GM18508 (cell line): ENCODE measurements at regions not wholly inside any gene's neighbourhood (a gene's known extent, or its start where the extent isn't known, plus 50 kb on each side); places are given as distances from the start of the nearest gene placed in this dataset.
"Not testable (repeated sequence)": the region's sequence is repeated elsewhere in the genome, so short reads cannot be mapped to it uniquely, and the experiment has no call there.

ENCODE experiments used
- ATAC-seq: cut with Tn5 transposase; IDR thresholded peaks from one replicate; pipeline ENCODE4 v1.9.1; 2021; ENCODE audit warnings: moderate number of reproducible peaks; ENCODE audit not compliant: insufficient read depth, unreplicated experiment

DNA sequence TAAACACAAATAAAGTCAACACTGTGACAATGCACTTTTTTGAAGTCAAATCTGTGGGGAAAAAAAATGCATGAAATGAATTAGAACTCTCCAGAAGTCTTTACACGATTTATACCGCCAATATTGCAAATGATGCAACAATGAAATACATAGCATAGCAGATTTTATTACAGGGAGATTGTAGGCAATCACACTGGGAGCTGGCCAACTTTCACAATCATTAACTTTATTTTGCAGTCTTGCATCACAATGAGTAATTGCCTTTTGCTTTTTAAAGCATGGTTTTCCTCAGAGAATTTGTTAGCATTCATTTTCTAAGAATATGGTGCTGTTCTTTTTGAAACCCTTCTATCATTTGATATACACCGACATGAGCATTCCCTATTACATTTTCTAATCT lies 366.4 kb upstream of the FSIP2 start:
- ATAC-seq, result no peak

DNA sequence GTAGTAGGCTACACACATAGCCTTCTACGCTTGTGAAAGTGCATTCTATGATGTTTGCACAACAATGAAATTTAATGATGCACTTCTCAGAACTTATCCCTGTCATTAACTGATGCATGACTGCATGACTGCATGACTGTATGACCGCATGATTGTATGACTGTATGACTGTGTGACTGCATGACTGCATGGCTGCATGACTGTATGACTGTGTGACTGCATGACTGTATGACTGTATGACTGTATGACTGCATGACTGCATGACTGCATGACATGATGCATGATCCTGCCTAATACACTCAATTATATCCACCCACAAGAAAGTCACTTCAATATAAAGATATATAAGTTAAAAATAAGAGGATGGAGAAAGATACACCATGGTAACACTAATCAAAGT lies 365.4 kb upstream of the FSIP2 start:
- ATAC-seq, result no peak

GRCh38 chr2:185374878-185375277 lies 363.7 kb upstream of the FSIP2 start:
- ATAC-seq, result no peak

- no peak for ATAC-seq
Observed at GRCh38 chr2:185375731-185376130, 362.9 kb upstream of the FSIP2 start.

DNA sequence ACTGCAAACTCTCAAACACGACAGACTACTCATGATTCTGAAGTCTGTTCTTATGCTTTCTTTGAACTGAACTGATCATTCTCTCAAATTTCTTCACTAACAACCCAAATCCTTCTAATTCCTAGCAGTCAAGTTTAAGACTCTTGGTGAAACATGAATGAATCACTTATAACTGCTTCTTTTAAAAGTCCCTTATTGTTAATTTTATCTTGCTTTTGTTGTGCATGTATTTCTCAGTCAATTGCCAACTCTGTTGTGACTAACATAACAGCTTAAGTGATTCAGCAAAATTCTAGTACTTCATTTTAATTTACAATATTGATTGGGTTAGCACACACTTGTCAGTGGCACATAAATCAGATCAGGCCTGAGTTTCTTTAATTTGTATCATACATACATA lies 357.0 kb upstream of the FSIP2 start:
- no peak for ATAC-seq

DNA sequence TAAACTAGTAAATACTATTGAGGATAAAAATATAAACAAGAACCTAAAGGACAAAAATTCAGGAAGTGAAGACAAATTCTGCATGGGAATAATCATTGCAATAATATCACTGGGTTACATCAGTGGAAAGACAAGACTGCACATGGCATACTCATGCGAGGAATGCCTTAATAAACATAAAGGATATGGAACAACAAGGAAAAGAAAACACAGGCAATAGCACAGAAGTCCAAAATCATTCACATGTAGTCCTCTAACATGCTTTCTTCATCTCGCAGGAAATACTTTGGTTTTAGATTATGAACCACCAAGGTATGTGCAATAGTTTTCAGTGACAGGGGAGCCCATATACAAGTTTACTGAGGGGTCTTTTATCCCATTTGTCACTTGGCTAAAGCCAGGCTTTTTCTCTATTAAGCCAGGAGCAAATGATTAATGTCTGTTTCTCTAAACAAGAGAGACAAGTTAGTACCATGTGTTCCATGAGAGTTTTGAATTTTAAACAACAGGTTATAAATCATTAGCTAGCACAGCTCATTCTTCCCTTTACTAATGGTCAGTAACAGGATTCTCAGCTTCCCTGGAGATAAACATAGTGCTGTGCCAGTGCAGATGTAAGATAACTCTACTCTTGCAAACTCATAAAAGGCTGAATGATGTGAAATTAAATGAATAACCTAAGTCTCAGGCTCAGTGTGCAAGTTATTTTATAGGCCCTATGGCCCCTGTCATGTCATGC lies 353.6 kb upstream of the FSIP2 start:
- ATAC-seq, result no peak

- ATAC-seq, result no peak
Observed at GRCh38 chr2:185388226-185388625, 350.4 kb upstream of the FSIP2 start.

DNA sequence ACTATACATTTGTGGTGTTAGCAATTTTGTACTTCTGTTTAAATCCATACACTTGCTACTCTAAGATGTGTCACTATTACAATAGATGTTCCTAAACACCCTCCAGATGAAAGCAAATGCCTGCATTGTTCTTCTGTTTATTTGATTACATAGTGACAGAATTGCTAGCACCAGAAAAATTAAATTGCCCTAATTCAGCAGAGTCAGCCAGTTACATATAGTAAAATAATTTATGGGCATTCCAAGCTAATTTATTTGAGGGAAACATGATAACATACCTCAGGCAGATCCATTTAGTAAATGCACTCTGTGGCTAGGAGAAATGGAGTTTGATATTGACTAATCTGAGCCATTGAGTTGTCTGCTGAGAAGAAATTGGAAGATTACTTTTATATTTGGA lies 347.1 kb upstream of the FSIP2 start:
- no peak for ATAC-seq

DNA sequence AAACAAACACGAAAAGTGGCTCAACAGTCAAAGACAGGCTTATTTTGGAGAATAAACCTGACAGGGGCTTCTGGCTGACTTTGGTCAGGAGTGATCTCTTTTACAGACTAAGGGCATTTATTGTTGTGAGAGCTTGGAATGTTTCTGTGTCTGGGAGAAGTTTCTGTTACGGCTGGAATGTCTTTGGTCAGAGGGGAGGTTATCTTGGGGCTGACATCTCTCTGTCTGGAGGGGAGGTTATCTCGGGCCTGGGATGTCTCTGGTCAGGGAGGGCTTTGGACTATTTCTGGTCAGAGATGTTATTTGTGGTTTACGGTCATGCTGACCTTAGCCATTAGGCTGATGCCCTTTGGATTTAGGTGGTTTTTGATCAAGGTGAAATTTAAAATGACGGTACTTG lies 345.5 kb upstream of the FSIP2 start:
- no peak for ATAC-seq

DNA sequence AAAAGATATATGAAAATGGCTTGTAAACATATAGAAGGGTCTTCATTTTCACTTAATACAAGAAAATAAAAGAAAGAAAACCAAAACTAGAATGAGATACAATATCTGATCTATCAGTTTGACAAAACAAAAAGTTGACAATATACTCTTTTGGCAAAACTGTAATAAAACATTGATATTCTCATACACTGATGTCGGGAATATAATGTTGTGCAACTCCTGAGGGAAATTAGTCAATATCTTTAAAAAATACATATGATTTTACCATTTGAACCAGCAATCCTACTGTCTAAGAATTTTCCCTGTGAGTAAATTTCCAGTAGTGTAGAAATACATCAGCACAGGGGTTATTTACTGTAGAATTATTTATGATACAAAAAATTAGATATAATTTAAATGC lies 336.1 kb upstream of the FSIP2 start:
- no peak for ATAC-seq

GRCh38 chr2:185404578-185404977 lies 334.0 kb upstream of the FSIP2 start:
- ATAC-seq, result no peak

- ATAC-seq, result no peak
Observed at GRCh38 chr2:185417111-185417510, 321.5 kb upstream of the FSIP2 start.

DNA sequence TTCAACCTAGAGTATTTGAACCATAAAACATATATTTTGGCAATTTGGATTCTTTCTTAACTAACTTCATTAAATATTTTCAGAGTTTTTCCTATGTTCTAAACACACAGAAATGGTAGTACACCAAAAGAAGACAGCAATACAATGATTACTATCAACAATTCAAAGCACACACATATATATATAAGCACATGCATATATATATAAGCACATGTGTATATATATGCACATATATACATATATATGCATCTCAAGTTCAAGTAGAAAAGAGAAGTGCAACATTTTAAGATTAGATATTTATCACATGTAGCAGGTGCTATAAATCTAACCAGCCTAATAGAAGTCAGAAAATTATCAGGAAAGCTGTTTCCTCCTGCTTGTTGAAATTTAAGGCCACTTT lies 320.9 kb upstream of the FSIP2 start:
- no peak for ATAC-seq

DNA sequence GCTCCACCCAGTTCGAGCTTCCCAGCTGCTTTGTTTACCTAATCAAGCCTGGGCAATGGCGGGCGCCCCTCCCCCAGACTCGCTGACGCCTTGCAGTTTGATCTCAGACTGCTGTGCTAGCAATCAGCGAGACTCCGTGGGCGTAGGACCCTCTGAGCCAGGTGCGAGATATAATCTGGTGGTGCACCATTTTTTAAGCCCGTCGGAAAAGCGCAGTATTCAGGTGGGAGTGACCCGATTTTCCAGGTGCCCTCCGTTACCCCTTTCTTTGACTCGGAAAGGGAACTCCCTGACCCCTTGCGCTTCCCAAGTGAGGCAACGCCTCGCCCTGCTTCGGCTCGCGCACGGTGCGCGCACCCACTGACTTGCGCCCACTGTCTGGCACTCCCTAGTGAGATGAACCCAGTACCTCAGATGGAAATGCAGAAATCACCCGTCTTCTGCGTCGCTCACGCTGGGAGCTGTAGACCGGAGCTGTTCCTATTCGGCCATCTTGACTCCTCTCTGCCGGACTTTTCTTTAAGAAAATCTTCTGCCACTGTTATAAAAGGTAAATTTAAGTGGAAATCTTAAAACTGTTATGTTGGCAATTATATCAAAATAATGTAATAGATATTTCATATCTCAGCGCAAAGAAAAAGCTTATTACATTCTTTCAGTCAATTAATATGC lies 313.5 kb upstream of the FSIP2 start:
- ATAC-seq, result not testable (repeated sequence)

DNA sequence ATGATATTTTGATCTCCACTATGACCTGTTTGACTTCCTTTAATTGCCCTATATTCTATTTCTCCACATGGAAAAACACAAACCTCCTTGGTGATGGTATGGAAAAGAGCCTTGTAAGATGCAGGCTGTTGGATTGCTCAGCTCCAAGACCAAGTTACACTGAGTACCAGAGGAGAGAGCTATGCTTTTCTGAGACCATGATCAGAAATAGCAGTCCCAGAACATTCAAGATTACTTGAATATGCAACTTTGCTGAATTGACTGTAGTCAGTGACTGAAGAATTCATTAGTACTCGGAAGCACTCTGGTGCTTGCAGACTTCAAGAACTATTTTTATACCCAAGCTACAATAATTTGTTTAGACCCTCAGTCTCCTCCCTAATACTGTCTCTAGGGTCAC lies 310.6 kb upstream of the FSIP2 start:
- ATAC-seq, result no peak

DNA sequence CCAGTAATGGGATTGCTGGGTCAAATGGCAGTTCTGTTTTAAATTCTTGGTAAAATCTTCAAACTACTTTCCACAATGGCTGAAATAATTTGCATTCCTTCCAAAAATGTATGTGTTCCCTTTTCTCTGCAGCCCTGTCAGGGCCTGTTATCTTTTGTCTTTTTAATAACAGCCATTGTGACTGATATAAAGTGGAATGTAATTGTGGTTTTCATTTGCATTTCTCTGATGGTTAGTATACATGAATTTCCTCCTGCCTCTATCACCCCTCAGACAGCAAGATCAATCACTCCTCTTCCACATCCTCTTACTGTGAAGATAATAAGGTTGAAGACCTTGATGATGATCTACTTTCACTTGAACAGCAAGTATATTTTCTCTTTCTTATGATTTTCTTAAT lies 304.8 kb upstream of the FSIP2 start:
- ATAC-seq, result no peak

- no peak for ATAC-seq
Observed at GRCh38 chr2:185436787-185437372, 301.7 kb upstream of the FSIP2 start.

- ATAC-seq, result no peak
Observed at GRCh38 chr2:185441486-185442005, 297.1 kb upstream of the FSIP2 start.

DNA sequence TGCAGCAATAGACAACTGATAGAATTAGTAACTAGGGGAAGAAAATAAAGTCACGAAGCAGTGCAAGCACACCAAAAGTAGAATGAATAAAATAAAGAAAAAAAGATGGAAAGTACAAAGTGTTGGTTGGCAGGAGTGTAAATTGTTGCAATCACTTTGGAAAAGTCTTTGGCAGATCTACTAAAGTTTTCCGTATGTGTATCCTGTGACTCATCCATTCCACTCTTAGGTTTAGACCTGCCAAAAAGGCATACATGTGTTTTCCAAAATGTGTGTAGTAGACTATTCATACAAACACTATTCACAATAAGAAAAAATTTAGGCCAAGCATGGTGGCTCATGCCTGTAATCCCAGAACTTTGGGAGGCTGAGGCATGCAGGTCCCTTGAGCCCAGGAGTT lies 282.1 kb upstream of the FSIP2 start:
- no peak for ATAC-seq

DNA sequence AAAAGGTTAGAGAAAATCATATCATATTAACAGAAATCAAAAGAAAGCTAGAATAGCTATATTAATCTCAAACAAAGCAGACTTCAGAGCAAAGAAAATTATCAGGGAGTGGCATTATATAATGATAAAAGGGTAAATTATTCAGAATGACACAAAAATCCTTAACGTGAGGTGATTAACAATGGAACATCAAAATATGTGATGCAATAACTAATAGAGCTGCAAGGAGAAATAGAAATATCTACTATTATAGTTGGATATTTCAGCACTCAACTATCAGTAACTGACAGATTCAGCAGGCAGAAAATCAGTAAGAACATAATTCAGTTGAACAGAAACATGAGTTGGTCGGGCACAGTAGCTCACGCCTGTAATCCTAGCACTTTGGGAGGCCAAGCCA lies 275.1 kb upstream of the FSIP2 start:
- no peak for ATAC-seq

DNA sequence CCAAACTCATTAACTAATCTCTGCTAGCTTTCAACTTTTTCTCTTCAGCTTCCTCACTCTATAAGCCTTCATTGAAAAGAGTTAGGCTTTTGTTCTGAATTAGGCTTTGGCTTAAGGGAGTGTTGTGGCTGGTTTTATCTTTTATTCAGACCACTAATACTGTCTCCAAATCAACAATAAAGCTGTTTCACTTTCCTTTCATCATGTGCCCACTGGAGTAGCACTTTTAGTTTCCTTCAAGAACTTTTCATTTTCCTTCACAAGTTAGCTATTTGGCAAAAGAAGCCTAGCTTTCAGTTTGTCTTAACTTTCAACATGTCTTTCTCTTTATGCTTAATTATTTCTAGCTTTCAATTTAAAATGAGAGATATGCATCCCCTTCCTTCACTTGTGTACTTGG lies 271.7 kb upstream of the FSIP2 start:
- ATAC-seq, result no peak

DNA sequence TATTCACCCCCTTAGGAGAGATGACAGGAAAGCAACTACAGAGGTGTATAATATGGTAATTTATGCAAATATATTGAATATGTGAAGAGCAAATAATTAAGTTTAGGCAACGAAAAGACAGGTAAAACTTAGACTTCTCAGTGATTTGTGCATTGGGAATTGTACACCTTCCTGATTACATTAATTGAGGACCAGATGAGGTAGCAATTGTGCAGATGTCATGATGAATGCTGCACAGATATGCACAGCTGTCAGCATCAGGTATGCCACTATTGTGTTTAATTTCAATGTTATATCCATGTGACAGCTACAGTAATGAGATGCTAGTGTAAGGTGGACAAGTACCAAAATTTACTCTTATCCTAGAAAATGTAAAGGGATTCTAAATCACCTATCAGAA lies 267.2 kb upstream of the FSIP2 start:
- no peak for ATAC-seq
